Caco-2 (cell line): ENCODE measurements at regions not wholly inside any gene's neighbourhood (a gene's known extent, or its start where the extent isn't known, plus 50 kb on each side); places are given as distances from the start of the nearest gene placed in this dataset.

ENCODE experiments used
- BruUV-seq: library from RNA; stranded (reverse); fragments of 400-500 nt; replicated peaks from 2 replicates; lab custom pipeline; 2021; lab: Mats Ljungman, UMichigan
- CTCF ChIA-PET: fragments of 300-600 bp; sonication (Branson Sonifier 250); formaldehyde crosslinking; loops from one replicate; lab custom pipeline; 2022; ENCODE audit warnings: antibody characterized with exemption; lab: Charles Lee
- POLR2A ChIA-PET: fragments of 300-600 bp; sonication (Branson Sonifier 250); formaldehyde crosslinking; loops from one replicate; lab custom pipeline; 2022; ENCODE audit warnings: antibody characterized with exemption; lab: Charles Lee
- DNase-seq, 2 experiments: peaks; one replicate each; pipeline versions ENCODE4 v3.0.0 to v3.0.0-alpha.2; 2020 to 2022
- H3K27me3 ChIP-seq: replicated peaks from 2 replicates; pipeline ENCODE4 v1.6.0; 2011; ENCODE audit warnings: low read length; ENCODE audit not compliant: control insufficient read depth, insufficient read depth
- H3K36me3 ChIP-seq: 2 replicates; pipeline ENCODE4 v1.5.1; 2011; ENCODE audit warnings: low read length; ENCODE audit not compliant: control insufficient read depth, insufficient read depth
- H3K4me1 ChIP-seq: fragments of 250-450 bp; sonication (Bioruptor Pico); 2 replicates; pipeline ENCODE4 v1.5.1; 2020; ENCODE audit warnings: mild to moderate bottlenecking
- H3K4me3 ChIP-seq: 2 replicates; pipeline ENCODE4 v1.5.1; 2011; ENCODE audit warnings: low read depth, mild to moderate bottlenecking, control low read depth, low read length
- H3K9me3 ChIP-seq: fragments of 250-450 bp; sonication (Bioruptor Pico); 2 replicates; pipeline ENCODE4 v1.5.1; 2020; ENCODE audit warnings: mild to moderate bottlenecking, moderate library complexity
- H3K27ac Mint-ChIP-seq: one replicate; pipeline ENCODE4 v1.8.0; 2022; ENCODE audit warnings: mixed read lengths; ENCODE audit not compliant: unreplicated experiment
- H3K27me3 Mint-ChIP-seq: one replicate; pipeline ENCODE4 v1.8.0; 2022; ENCODE audit warnings: mixed read lengths; ENCODE audit not compliant: insufficient read depth, unreplicated experiment
- H3K36me3 Mint-ChIP-seq: one replicate; pipeline ENCODE4 v1.8.0; 2022; ENCODE audit warnings: mild to moderate bottlenecking, mixed read lengths; ENCODE audit not compliant: insufficient read depth, unreplicated experiment
- H3K4me1 Mint-ChIP-seq: one replicate; pipeline ENCODE4 v1.8.0; 2022; ENCODE audit warnings: low read depth, mixed read lengths; ENCODE audit not compliant: unreplicated experiment
- H3K4me3 Mint-ChIP-seq: one replicate; pipeline ENCODE4 v1.8.0; 2022; ENCODE audit warnings: mild to moderate bottlenecking, moderate library complexity, mixed read lengths; ENCODE audit not compliant: unreplicated experiment
- H3K9me3 Mint-ChIP-seq: one replicate; pipeline ENCODE4 v1.8.0; 2022; ENCODE audit warnings: mixed read lengths; ENCODE audit not compliant: unreplicated experiment
- intact Hi-C: fragments of 100-400 bp; cut with micrococcal nuclease; formaldehyde crosslinking; loops from one replicate; pipeline ENCODE4 v1.10.0; 2022; ENCODE audit not compliant: unreplicated experiment
- TF ChIP-seq, protein P1 (sequence below), 2 experiments: fragments of 200-600 bp in 1 of 2; IDR thresholded peaks; 1 replicate in 1 of 2; 2 replicates in 1 of 2; pipeline versions ENCODE4 v1.5.1 to v1.8.0; 2011 to 2022; ENCODE audit warnings: antibody characterized with exemption in 1 of 2, control low read depth in 1 of 2, inconsistent platforms in 1 of 2, low read depth in 1 of 2, low read length in 1 of 2, mild to moderate bottlenecking in 1 of 2, moderate library complexity in 1 of 2; ENCODE audit not compliant: insufficient read depth in 1 of 2, severe bottlenecking in 1 of 2, unreplicated experiment in 1 of 2

DNA sequence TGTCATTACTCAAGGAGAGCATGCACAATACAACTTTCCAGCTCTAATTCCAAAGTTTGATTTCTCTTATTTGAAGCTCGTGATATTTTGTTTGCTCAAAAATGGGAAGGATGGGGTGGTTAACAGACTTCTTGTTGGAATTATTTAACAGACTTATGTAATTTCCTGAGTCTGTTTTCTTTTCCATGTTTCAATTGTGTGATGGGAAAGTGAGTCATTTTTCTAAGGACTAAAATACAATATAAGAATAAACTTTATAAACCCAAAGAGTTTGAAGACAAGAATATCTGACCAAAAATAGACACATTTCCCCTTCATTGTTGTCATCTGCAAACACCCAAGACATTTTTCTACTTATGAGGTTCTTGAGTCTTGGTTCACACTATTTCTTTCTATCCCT, 211.8 kb upstream of the SLITRK5 start:
- Histone ChIP-seq H3K9me3 (no peaks in the 10 kb centered on the region), H3K4me1 (no peaks in the 10 kb centered on the region), H3K4me3 (no peak overlapping the region), H3K27me3 (no peaks in the 10 kb centered on the region), H3K36me3 (no peaks in the 10 kb centered on the region)
- Mint-ChIP-seq H3K9me3 (no peaks in the 10 kb centered on the region), H3K4me1 (no peaks in the 10 kb centered on the region), H3K36me3 (no peaks in the 10 kb centered on the region), H3K27ac (no peak overlapping the region), H3K27me3 (peaks cover 3% of the 10 kb centered on the region), H3K4me3 (no peak overlapping the region)
- intact Hi-C loops, result no loop called here
- TF ChIP-seq, protein P1, sequence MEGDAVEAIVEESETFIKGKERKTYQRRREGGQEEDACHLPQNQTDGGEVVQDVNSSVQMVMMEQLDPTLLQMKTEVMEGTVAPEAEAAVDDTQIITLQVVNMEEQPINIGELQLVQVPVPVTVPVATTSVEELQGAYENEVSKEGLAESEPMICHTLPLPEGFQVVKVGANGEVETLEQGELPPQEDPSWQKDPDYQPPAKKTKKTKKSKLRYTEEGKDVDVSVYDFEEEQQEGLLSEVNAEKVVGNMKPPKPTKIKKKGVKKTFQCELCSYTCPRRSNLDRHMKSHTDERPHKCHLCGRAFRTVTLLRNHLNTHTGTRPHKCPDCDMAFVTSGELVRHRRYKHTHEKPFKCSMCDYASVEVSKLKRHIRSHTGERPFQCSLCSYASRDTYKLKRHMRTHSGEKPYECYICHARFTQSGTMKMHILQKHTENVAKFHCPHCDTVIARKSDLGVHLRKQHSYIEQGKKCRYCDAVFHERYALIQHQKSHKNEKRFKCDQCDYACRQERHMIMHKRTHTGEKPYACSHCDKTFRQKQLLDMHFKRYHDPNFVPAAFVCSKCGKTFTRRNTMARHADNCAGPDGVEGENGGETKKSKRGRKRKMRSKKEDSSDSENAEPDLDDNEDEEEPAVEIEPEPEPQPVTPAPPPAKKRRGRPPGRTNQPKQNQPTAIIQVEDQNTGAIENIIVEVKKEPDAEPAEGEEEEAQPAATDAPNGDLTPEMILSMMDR (IDR thresholded peaks at IDR 0.05; ENCODE audit: insufficient read depth in 1 of 2, low read depth in 1 of 2, low read length in 1 of 2, severe bottlenecking in 1 of 2, unreplicated experiment in 1 of 2), result no peak
- ChIA-PET POLR2A (no interaction called here), CTCF (no interaction called here)
- BruUV-seq, result no TSS peak
- no peak for DNase-seq

DNA sequence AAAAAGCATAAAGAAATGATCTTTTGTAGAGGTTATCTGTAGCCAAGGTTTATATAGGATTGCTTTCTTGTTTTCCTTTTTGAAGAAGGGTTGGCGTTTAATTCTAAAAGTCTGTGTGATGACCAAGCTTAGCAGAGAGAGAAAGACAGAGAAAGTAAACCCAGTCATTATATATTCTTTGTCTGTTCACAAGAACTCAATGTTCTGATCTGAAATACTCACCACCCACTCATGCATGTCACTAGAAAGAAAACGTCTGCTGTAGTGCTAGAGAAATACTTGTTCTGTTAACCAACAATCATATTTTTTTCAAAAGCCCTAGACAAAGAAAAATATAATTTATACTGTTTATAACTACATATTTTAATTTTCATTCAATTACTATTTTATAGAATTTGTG, 173.7 kb upstream of the SLITRK5 start:
- H3K36me3 ChIP-seq, result no peaks in the 10 kb centered on the region
- H3K4me3 ChIP-seq, result no peak overlapping the region
- no peaks in the 10 kb centered on the region for H3K4me1 Mint-ChIP-seq
- no peaks in the 10 kb centered on the region for H3K4me1 ChIP-seq
- intact Hi-C loops, result no loop called here
- no peaks in the 10 kb centered on the region for H3K27me3 Mint-ChIP-seq
- no TSS peak for BruUV-seq
- H3K9me3 Mint-ChIP-seq, result no peaks in the 10 kb centered on the region
- ChIA-PET POLR2A (no interaction called here), CTCF (no interaction called here)
- DNase-seq, result no peak
- no peak overlapping the region for H3K27ac Mint-ChIP-seq
- no peak overlapping the region for H3K4me3 Mint-ChIP-seq
- no peaks in the 10 kb centered on the region for H3K9me3 ChIP-seq
- no peaks in the 10 kb centered on the region for H3K27me3 ChIP-seq
- TF ChIP-seq, protein P1 (IDR thresholded peaks at IDR 0.05; ENCODE audit: insufficient read depth in 1 of 2, low read depth in 1 of 2, low read length in 1 of 2, severe bottlenecking in 1 of 2, unreplicated experiment in 1 of 2), result no peak
- no peaks in the 10 kb centered on the region for H3K36me3 Mint-ChIP-seq

DNA sequence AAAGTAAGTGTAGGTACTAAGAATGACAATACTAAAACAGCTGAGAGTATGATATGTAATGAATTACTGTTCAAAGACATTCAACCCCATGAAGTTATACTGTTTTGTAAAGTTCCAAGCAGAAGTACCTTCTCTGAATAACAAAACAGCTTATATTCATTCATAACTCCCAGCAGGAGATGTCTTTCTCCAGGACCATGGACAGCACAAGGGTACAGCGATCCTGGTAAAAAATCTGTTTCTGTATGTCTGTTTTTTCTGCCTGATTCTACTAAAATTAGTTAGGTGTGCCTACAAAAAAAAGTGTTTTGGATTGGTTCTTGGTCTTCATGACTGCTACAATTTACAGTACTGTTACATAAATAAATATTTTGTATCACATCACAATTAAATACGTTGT, 172.5 kb upstream of the SLITRK5 start:
- no peaks in the 10 kb centered on the region for H3K4me1 ChIP-seq
- no peaks in the 10 kb centered on the region for H3K27me3 Mint-ChIP-seq
- no peak overlapping the region for H3K4me3 ChIP-seq
- H3K36me3 Mint-ChIP-seq, result no peaks in the 10 kb centered on the region
- ChIA-PET CTCF (no interaction called here), POLR2A (no interaction called here)
- TF ChIP-seq, protein P1 (IDR thresholded peaks at IDR 0.05; ENCODE audit: insufficient read depth in 1 of 2, low read depth in 1 of 2, low read length in 1 of 2, severe bottlenecking in 1 of 2, unreplicated experiment in 1 of 2), result no peak
- BruUV-seq, result no TSS peak
- no peaks in the 10 kb centered on the region for H3K4me1 Mint-ChIP-seq
- H3K27me3 ChIP-seq, result no peaks in the 10 kb centered on the region
- H3K36me3 ChIP-seq, result no peaks in the 10 kb centered on the region
- peak in 1 of 2 experiments; percentile 37 for DNase-seq
- H3K9me3 ChIP-seq, result no peaks in the 10 kb centered on the region
- intact Hi-C loops, result no loop called here
- no peak overlapping the region for H3K27ac Mint-ChIP-seq
- no peaks in the 10 kb centered on the region for H3K9me3 Mint-ChIP-seq
- H3K4me3 Mint-ChIP-seq, result no peak overlapping the region
